GM12801 (cell line): ENCODE measurements at regions not wholly inside any gene's neighbourhood (a gene's known extent, or its start where the extent isn't known, plus 50 kb on each side); places are given as distances from the start of the nearest gene placed in this dataset.

Source experiments
- CTCF ChIP-seq: IDR thresholded peaks from one replicate; pipeline ENCODE4 v1.5.1; 2011; ENCODE audit warnings: control low read depth; ENCODE audit not compliant: insufficient read length; ENCODE audit errors: extremely low read depth

GRCh38 chr17:79180358-79181005 lies 105.9 kb downstream of the ENGASE start:
- no peak for TF ChIP-seq CTCF

GRCh38 chr17:79179334-79179733 lies 104.7 kb downstream of the ENGASE start:
- no peak for TF ChIP-seq CTCF

DNA sequence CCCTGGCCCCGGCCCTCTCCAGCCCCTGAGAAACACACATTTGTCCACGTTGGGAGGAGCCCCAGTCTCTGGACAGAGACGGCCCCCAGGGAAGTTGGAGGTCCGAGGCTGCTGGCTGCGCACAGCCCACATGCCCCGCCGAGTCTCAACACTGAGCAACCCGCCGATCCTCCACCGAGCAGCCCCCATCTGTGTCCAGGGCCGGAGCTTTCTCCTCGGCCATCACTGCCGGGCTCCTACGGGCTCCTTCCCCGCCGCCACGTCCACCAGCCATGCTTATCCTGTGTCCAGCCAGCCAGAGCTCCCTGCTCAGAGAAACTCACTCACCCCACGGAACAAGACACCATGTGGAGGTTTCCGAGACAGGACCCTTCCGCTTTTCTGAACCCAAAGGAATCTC lies 103.3 kb downstream of the ENGASE start:
- TF ChIP-seq CTCF = no peak

- TF ChIP-seq CTCF = no peak
These were observed 102.4 kb downstream of the ENGASE start for GRCh38 chr17:79176792-79177601.

DNA sequence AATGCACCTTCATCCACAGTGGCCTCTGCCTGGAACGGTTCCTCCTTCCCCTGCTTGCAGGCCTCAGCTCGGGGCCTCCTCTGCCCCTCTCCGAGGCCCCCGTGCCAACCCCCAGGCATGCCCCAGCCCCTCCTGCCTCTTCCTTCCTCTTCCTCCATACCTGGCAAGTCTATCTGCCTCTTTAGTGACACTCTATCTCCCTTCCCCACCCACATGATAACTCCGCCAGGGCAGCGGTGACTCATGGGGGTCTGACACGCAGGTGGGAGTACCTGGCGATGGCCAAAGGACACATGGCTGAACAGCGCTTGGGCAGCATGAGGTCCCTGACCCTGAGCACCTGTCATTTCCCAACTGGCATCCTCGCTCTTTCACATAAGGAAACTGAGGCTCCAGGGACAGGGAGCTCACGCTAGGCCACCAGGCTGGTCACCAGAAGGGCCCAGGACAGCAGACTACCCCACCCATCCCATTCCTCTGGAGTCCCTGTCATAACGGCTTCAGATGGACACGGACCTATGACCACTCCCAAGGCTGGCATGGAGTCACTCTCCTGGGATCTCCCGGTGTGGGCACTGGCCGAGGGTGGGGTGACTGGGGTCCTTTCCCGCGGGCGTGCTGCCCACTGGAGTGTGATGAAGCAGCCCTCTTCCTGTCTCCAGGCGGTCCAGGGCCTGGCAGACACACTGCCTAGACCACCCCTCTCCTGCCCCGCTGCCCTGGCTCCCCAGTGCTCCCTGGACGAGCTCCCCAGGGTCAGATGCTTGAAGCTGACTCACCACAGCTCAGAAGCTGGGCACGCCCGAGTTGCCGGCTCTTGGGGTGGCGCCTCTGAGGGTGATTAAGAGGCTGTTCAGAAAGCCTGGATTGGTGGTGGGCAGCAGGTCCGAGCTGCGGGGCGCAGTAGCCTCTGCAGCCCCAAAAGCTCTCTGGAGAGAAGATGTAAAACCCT lies 100.6 kb downstream of the ENGASE start:
- no peak for TF ChIP-seq CTCF

DNA sequence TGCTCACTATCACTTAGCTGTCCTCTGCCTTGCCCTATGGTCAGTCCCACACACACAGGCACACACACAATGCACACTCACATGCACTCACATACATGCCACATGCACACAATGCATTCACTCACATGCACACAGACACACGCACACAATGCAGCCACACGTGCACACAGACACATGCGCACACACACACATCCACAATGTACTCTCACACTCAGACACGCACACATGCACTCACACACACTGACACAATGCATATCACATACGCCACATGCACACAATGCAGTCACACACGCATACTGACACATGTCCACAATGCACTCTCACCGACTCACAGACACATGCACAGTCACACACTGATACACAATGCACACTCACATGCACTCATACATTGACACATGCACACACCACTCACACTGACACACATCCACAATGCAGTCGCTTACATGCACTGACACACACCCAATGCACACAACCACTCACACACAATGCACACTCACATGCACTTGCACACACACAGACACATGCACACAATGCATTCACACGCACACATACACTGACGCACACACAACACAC lies 99.7 kb downstream of the ENGASE start:
- no peak for TF ChIP-seq CTCF

DNA sequence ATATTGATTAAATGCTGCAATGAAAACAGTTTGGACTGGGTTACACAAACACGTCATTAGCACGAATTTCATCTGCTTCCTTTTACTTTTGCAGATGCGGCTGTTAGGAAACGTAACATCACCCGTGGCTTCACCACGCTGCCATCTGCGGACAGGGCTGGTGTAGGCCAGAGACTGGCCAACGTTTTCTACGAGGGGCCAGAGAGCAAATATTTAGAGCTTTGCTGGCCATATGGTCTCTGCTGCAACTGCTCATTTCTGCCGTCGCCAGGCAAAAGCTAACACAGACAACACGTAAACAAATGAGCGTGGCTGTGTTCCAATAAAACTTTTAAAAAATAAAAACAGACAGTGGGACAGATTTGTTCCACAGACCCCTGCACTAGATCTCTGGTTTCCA lies 96.6 kb downstream of the ENGASE start:
- no peak for TF ChIP-seq CTCF
